Epithelial cell of esophagus (primary cell): ENCODE measurements at regions not wholly inside any gene's neighbourhood (a gene's known extent, or its start where the extent isn't known, plus 50 kb on each side); places are given as distances from the start of the nearest gene placed in this dataset.

Experiments
- DNase-seq: peaks from one replicate; pipeline ENCODE4 v3.0.0; 2010; ENCODE audit warnings: low read depth
- H3K4me3 ChIP-seq: 2 replicates; pipeline ENCODE4 v1.5.1; 2011; ENCODE audit warnings: mild to moderate bottlenecking, low read length, control low read depth
- CTCF ChIP-seq: IDR thresholded peaks from 2 replicates; pipeline ENCODE4 v1.5.1; 2011; ENCODE audit warnings: low read depth, mild to moderate bottlenecking, low read length, control low read depth, inconsistent platforms; ENCODE audit not compliant: insufficient read depth; ENCODE audit errors: missing control alignments

- peak; percentile 91 for DNase-seq
- TF ChIP-seq CTCF, result no peak
These were observed 1044.1 kb upstream of the ZEB2 start for GRCh38 chr2:145563741-145564615.

GRCh38 chr2:145561152-145561551 lies 1041.2 kb upstream of the ZEB2 start:
- no peak for DNase-seq
- H3K4me3 ChIP-seq, result no peak overlapping the region
- TF ChIP-seq CTCF, result no peak

More at GRCh38 chr2:145563741-145564615, 1044.1 kb upstream of the ZEB2 start:
- no peak overlapping the region for H3K4me3 ChIP-seq

GRCh38 chr2:145558617-145559350 lies 1038.9 kb upstream of the ZEB2 start:
- no peak for DNase-seq
- no peak overlapping the region for H3K4me3 ChIP-seq
- no peak for TF ChIP-seq CTCF

GRCh38 chr2:145555360-145555759 lies 1035.4 kb upstream of the ZEB2 start:
- DNase-seq, result no peak
- no peak for TF ChIP-seq CTCF
- no peak overlapping the region for H3K4me3 ChIP-seq

GRCh38 chr2:145551686-145552085 lies 1031.8 kb upstream of the ZEB2 start:
- H3K4me3 ChIP-seq, result no peak overlapping the region
- no peak for DNase-seq
- TF ChIP-seq CTCF, result no peak

- no peak for TF ChIP-seq CTCF
- H3K4me3 ChIP-seq, result no peak overlapping the region
- peak; percentile 2 for DNase-seq
These were observed 1028.6 kb upstream of the ZEB2 start for GRCh38 chr2:145548479-145548878.
